ENCODE measurements at regions not wholly inside any gene's neighbourhood (a gene's known extent, or its start where the extent isn't known, plus 50 kb on each side); places are given as distances from the start of the nearest gene placed in this dataset.

GRCh38 chr2:71807581-71808451 is 339.8 kb downstream of the CYP26B1 start:
- TF ChIP-seq CTCF (IDR thresholded peaks at IDR 0.05 in 8 of 11, conservative IDR thresholded peaks at IDR 0.05 in 3 of 11) (no peak), POLR2A (IDR thresholded peaks at IDR 0.05) (no peak)

Measured in spleen (tissue), 7 donors.